RWPE2 (cell line): ENCODE measurements at regions not wholly inside any gene's neighbourhood (a gene's known extent, or its start where the extent isn't known, plus 50 kb on each side); places are given as distances from the start of the nearest gene placed in this dataset.

Experiments
- ATAC-seq: fragments of 200-7000 bp; cut with Tn5 transposase; 3 replicates; pipeline ENCODE4 v1.9.1; 2021; ENCODE audit warnings: low read depth
- DNase-seq: peaks from one replicate; pipeline ENCODE4 v3.0.0-alpha.2; 2020; ENCODE audit warnings: low spot score
- H3K27ac ChIP-seq: fragments of 450-650 bp; 2 replicates; pipeline ENCODE4 v1.5.1; 2017; ENCODE audit warnings: mild to moderate bottlenecking; ENCODE audit not compliant: poor library complexity, severe bottlenecking
- H3K27me3 ChIP-seq: fragments of 250-450 bp; sonication (Bioruptor Pico); 2 replicates; pipeline ENCODE4 v1.5.1; 2021; ENCODE audit warnings: mild to moderate bottlenecking, moderate library complexity; ENCODE audit not compliant: insufficient read depth, poor library complexity, severe bottlenecking
- H3K36me3 ChIP-seq: fragments of 250-450 bp; sonication (Bioruptor Pico); 2 replicates; pipeline ENCODE4 v1.5.1; 2020; ENCODE audit warnings: low read depth, mild to moderate bottlenecking, moderate library complexity
- H3K4me1 ChIP-seq: fragments of 250-450 bp; sonication (Bioruptor Pico); 2 replicates; pipeline ENCODE4 v1.5.1; 2021; ENCODE audit warnings: mild to moderate bottlenecking, moderate library complexity; ENCODE audit not compliant: insufficient read depth, poor library complexity, severe bottlenecking
- H3K4me3 ChIP-seq: fragments of 250-450 bp; sonication (Bioruptor Pico); 2 replicates; pipeline ENCODE4 v1.5.1; 2021; ENCODE audit warnings: mild to moderate bottlenecking, moderate library complexity; ENCODE audit not compliant: severe bottlenecking
- H3K9me3 ChIP-seq: fragments of 250-450 bp; sonication (Bioruptor Pico); 2 replicates; pipeline ENCODE4 v1.5.1; 2021; ENCODE audit warnings: mild to moderate bottlenecking, moderate library complexity; ENCODE audit not compliant: severe bottlenecking
- TF ChIP-seq, protein P1 (sequence below): fragments of 450-650 bp; IDR thresholded peaks from one replicate; pipeline ENCODE4 v1.5.1; 2017; ENCODE audit warnings: mild to moderate bottlenecking, moderate library complexity; ENCODE audit not compliant: poor library complexity, severe bottlenecking

- Histone ChIP-seq H3K9me3 (no peaks in the 10 kb centered on the region), H3K4me1 (no peaks in the 10 kb centered on the region), H3K4me3 (no peak overlapping the region), H3K27me3 (no peaks in the 10 kb centered on the region), H3K36me3 (no peaks in the 10 kb centered on the region), H3K27ac (no peak overlapping the region)
- DNase-seq (no peak), ATAC-seq (no peak)
- TF ChIP-seq, protein P1, sequence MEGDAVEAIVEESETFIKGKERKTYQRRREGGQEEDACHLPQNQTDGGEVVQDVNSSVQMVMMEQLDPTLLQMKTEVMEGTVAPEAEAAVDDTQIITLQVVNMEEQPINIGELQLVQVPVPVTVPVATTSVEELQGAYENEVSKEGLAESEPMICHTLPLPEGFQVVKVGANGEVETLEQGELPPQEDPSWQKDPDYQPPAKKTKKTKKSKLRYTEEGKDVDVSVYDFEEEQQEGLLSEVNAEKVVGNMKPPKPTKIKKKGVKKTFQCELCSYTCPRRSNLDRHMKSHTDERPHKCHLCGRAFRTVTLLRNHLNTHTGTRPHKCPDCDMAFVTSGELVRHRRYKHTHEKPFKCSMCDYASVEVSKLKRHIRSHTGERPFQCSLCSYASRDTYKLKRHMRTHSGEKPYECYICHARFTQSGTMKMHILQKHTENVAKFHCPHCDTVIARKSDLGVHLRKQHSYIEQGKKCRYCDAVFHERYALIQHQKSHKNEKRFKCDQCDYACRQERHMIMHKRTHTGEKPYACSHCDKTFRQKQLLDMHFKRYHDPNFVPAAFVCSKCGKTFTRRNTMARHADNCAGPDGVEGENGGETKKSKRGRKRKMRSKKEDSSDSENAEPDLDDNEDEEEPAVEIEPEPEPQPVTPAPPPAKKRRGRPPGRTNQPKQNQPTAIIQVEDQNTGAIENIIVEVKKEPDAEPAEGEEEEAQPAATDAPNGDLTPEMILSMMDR, result no peak
Observed at GRCh38 chr12:102781117-102781516, 135.9 kb downstream of the PAH start.

- DNase-seq (no peak), ATAC-seq (no peak)
- TF ChIP-seq, protein P1, result no peak
- no peaks in the 10 kb centered on the region for H3K4me1 ChIP-seq
- no peaks in the 10 kb centered on the region for H3K36me3 ChIP-seq
- H3K9me3 ChIP-seq, result no peaks in the 10 kb centered on the region
- H3K27ac ChIP-seq, result no peak overlapping the region
- no peak overlapping the region for H3K4me3 ChIP-seq
- H3K27me3 ChIP-seq, result no peaks in the 10 kb centered on the region
Observed at GRCh38 chr12:102776041-102776440, 141.0 kb downstream of the PAH start.

GRCh38 chr12:102769323-102769916, 147.6 kb downstream of the PAH start:
- H3K27me3 ChIP-seq, result no peaks in the 10 kb centered on the region
- no peaks in the 10 kb centered on the region for H3K9me3 ChIP-seq
- H3K27ac ChIP-seq, result no peak overlapping the region
- H3K4me1 ChIP-seq, result no peaks in the 10 kb centered on the region
- TF ChIP-seq, protein P1, result peak; percentile 70
- no peak overlapping the region for H3K4me3 ChIP-seq
- DNase-seq (no peak), ATAC-seq (peak; percentile 88)
- H3K36me3 ChIP-seq, result no peaks in the 10 kb centered on the region

- Histone ChIP-seq H3K9me3 (no peaks in the 10 kb centered on the region), H3K36me3 (no peaks in the 10 kb centered on the region), H3K4me1 (no peaks in the 10 kb centered on the region), H3K27ac (no peak overlapping the region), H3K4me3 (no peak overlapping the region), H3K27me3 (no peaks in the 10 kb centered on the region)
- TF ChIP-seq, protein P1, result no peak
- DNase-seq (no peak), ATAC-seq (no peak)
Observed at GRCh38 chr12:102766961-102767360, 150.1 kb downstream of the PAH start.

DNA sequence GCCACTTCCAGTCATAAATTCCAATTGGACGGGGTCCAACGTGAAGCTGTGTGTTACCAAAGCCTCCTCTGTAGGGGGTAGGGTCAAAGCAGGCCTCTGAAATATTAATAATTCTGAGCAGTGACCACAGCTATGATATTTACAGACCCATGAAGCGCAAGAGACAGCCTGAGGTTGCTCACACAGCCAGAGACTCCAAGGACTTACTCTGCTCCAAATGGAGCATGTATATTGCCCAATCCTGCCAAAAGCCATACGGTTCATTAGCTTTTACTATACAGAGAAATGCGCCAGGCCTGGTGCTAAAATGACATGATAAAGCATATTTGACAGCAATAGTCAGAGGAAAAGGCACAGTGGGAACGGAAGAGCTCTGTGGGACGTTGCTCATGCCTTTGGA, 151.3 kb downstream of the PAH start:
- no peaks in the 10 kb centered on the region for H3K9me3 ChIP-seq
- DNase-seq (no peak), ATAC-seq (no peak)
- H3K27me3 ChIP-seq, result no peaks in the 10 kb centered on the region
- H3K36me3 ChIP-seq, result no peaks in the 10 kb centered on the region
- TF ChIP-seq, protein P1, result no peak
- H3K4me3 ChIP-seq, result no peak overlapping the region
- no peaks in the 10 kb centered on the region for H3K4me1 ChIP-seq
- no peak overlapping the region for H3K27ac ChIP-seq
